GM12878 (cell line): ENCODE measurements at regions not wholly inside any gene's neighbourhood (a gene's known extent, or its start where the extent isn't known, plus 50 kb on each side); places are given as distances from the start of the nearest gene placed in this dataset.

Source experiments
- ATAC-seq: fragments of 200-7000 bp; cut with Tn5 transposase; 3 replicates; pipeline ENCODE4 v1.9.1; 2020; ENCODE audit warnings: mild to moderate bottlenecking, moderate library complexity
- BruUV-seq: library from RNA; stranded (reverse); fragments of 400-500 nt; replicated peaks from 2 replicates; lab custom pipeline; 2021; lab: Mats Ljungman, UMichigan
- CTCF ChIA-PET: fragments of 300-600 bp; sonication (Branson Sonifier 250); formaldehyde crosslinking; extraction: SDS; loops from one replicate; lab custom pipeline; 2021; ENCODE audit warnings: inconsistent platforms; lab: Yijun Ruan, JAX
- POLR2A ChIA-PET: fragments of 350-600 bp; formaldehyde crosslinking; extraction: SDS; loops from one replicate; lab custom pipeline; 2021; ENCODE audit warnings: inconsistent platforms; lab: Charles Lee
- RAD21 ChIA-PET: fragments of 300-600 bp; sonication (Branson Sonifier 250); formaldehyde crosslinking; loops from one replicate; lab custom pipeline; 2023; ENCODE audit warnings: antibody characterized with exemption; ENCODE audit not compliant: unreplicated experiment; lab: Charles Lee
- SMC1A ChIA-PET: fragments of 300-600 bp; sonication (Branson Sonifier 250); formaldehyde crosslinking; loops from one replicate; lab custom pipeline; 2023; ENCODE audit not compliant: unreplicated experiment, uncharacterized antibody; lab: Charles Lee
- DNase-seq: peaks from one replicate; pipeline ENCODE4 v3.0.0-alpha.2; 2011; ENCODE audit warnings: low read depth, low spot score
- FAIRE-seq: peaks from 3 replicates; lab custom pipeline; 2011; peaks lifted over from hg19 to GRCh38; lab: Jason Lieb, UNC
- H2AFZ ChIP-seq: 2 replicates; pipeline ENCODE4 v1.6.0; 2011; ENCODE audit warnings: low read depth, low read length, control low read depth; ENCODE audit not compliant: control insufficient read depth
- H3K27ac ChIP-seq: 2 replicates; pipeline ENCODE4 v1.5.1; 2011; ENCODE audit warnings: control low read depth; ENCODE audit not compliant: control insufficient read depth, insufficient read depth
- H3K27me3 ChIP-seq, 2 experiments: replicated peaks in 1 of 2; 2 replicates each; pipeline versions ENCODE4 v1.6.0 to v1.6.1; 2011; ENCODE audit warnings: low read length in 1 of 2; ENCODE audit not compliant: control insufficient read depth in 2 of 2, insufficient read depth in 2 of 2
- H3K36me3 ChIP-seq, 2 experiments: 2 replicates each; pipeline ENCODE4 v1.5.1; 2011; ENCODE audit warnings: low read length in 1 of 2; ENCODE audit not compliant: control insufficient read depth in 2 of 2, insufficient read depth in 2 of 2
- H3K4me1 ChIP-seq: 2 replicates; pipeline ENCODE4 v1.6.1; 2011; ENCODE audit warnings: mild to moderate bottlenecking, low read length, moderate library complexity, mixed read lengths; ENCODE audit not compliant: control insufficient read depth, insufficient read depth
- H3K4me2 ChIP-seq: 2 replicates; pipeline ENCODE4 v1.6.0; 2011; ENCODE audit warnings: control low read depth; ENCODE audit not compliant: control insufficient read depth, insufficient read depth
- H3K4me3 ChIP-seq: fragments of 200-600 bp; sonication (generic); 2 replicates; pipeline ENCODE4 v1.5.1; 2016
- H3K79me2 ChIP-seq: 2 replicates; pipeline ENCODE4 v1.6.0; 2011; ENCODE audit warnings: low read length; ENCODE audit not compliant: control insufficient read depth, insufficient read depth
- H3K9ac ChIP-seq: 2 replicates; pipeline ENCODE4 v1.8.0; 2011; ENCODE audit warnings: low read length, control low read depth, mixed read lengths; ENCODE audit not compliant: control insufficient read depth, insufficient read depth
- H3K9me3 ChIP-seq: replicated peaks from 3 replicates; pipeline ENCODE4 v1.5.1; 2011; ENCODE audit warnings: mild to moderate bottlenecking, low read length; ENCODE audit not compliant: control insufficient read depth, insufficient read depth
- H4K20me1 ChIP-seq: 2 replicates; pipeline ENCODE4 v1.6.0; 2011; ENCODE audit not compliant: control insufficient read depth, insufficient read depth
- ATF7 ChIP-seq: fragments of 450-650 bp; IDR thresholded peaks from 2 replicates; pipeline ENCODE4 v1.6.1; 2016; ENCODE audit warnings: low read depth, mild to moderate bottlenecking
- CREB1 ChIP-seq: IDR thresholded peaks from 2 replicates; pipeline ENCODE4 v1.6.1; 2012; ENCODE audit warnings: low read depth, mild to moderate bottlenecking, inconsistent platforms
- DPF2 ChIP-seq: fragments of 450-650 bp; IDR thresholded peaks from 2 replicates; pipeline ENCODE4 v1.6.1; 2017; ENCODE audit warnings: mild to moderate bottlenecking
- IKZF1 ChIP-seq: fragments of 450-650 bp; conservative IDR thresholded peaks from 2 replicates; pipeline ENCODE4 v1.6.1; 2017; ENCODE audit warnings: antibody characterized with exemption, mild to moderate bottlenecking
- MTA3 ChIP-seq: IDR thresholded peaks from 2 replicates; pipeline ENCODE4 v1.6.1; 2012; ENCODE audit warnings: low read length, inconsistent platforms, borderline replicate concordance
- PAX5 ChIP-seq: IDR thresholded peaks from 2 replicates; pipeline ENCODE4 v1.6.1; 2011; ENCODE audit warnings: low read depth, low read length, borderline replicate concordance
- RB1 ChIP-seq: fragments of 450-650 bp; formaldehyde crosslinking; IDR thresholded peaks from 2 replicates; pipeline ENCODE4 v1.6.1; 2017; ENCODE audit warnings: mild to moderate bottlenecking, borderline replicate concordance
- WGBS: methylation state at CpG from one replicate; pipeline ENCODE4 v1.1.6; 2016; ENCODE audit warnings: low lambda C conversion rate; ENCODE audit not compliant: insufficient replicate concordance, insufficient coverage; ENCODE audit errors: missing lambda C conversion rate; 5-methylcytosine and 5-hydroxymethylcytosine counted together
- in situ Hi-C: fragments of 300-500 bp; cut with MboI; formaldehyde crosslinking; loops from 9 replicates; pipeline ENCODE4 v1.14.3; 2018; ENCODE audit warnings: mixed read lengths
- intact Hi-C: fragments of 100-400 bp; cut with micrococcal nuclease; formaldehyde crosslinking; loops from one replicate; pipeline ENCODE4 v1.14.2; 2022; ENCODE audit not compliant: unreplicated experiment
- TF ChIP-seq, protein P1 (sequence below): fragments of 150-350 bp; IDR thresholded peaks from 2 replicates; pipeline ENCODE4 v1.6.1; 2016; ENCODE audit warnings: low read depth, low read length

DNA sequence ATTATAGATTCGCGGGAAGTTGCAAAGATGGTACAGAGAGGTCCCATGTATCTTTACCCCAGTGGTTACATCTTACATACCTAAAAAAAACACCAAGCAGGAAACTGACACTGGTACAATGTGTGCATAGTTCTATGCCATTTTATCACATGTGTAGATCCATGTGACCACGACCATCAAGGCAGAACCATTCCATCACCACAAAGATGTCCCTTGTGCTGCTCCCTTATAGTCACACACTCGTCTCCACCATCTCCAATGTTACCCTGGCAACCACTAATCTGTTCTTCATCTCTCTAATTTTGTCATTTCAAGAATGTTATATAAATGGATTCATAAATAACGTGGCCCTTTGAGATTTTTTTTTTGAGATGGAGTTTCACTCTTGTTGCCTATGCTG lies 156.9 kb upstream of the MAGI3 start:
- no peak for TF ChIP-seq IKZF1
- no peak for TF ChIP-seq PAX5
- TF ChIP-seq ATF7 = no peak
- TF ChIP-seq DPF2 = no peak
- TF ChIP-seq, protein P1, sequence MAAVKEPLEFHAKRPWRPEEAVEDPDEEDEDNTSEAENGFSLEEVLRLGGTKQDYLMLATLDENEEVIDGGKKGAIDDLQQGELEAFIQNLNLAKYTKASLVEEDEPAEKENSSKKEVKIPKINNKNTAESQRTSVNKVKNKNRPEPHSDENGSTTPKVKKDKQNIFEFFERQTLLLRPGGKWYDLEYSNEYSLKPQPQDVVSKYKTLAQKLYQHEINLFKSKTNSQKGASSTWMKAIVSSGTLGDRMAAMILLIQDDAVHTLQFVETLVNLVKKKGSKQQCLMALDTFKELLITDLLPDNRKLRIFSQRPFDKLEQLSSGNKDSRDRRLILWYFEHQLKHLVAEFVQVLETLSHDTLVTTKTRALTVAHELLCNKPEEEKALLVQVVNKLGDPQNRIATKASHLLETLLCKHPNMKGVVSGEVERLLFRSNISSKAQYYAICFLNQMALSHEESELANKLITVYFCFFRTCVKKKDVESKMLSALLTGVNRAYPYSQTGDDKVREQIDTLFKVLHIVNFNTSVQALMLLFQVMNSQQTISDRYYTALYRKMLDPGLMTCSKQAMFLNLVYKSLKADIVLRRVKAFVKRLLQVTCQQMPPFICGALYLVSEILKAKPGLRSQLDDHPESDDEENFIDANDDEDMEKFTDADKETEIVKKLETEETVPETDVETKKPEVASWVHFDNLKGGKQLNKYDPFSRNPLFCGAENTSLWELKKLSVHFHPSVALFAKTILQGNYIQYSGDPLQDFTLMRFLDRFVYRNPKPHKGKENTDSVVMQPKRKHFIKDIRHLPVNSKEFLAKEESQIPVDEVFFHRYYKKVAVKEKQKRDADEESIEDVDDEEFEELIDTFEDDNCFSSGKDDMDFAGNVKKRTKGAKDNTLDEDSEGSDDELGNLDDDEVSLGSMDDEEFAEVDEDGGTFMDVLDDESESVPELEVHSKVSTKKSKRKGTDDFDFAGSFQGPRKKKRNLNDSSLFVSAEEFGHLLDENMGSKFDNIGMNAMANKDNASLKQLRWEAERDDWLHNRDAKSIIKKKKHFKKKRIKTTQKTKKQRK = no peak
- TF ChIP-seq MTA3 = no peak
- no peak for TF ChIP-seq RB1
- TF ChIP-seq CREB1 = no peak
- Histone ChIP-seq H3K4me3 (no peak overlapping the region), H3K27ac (no peak overlapping the region), H3K27me3 (peaks cover 1 to 4% of the 10 kb centered on the region in 2 experiments; a peak in 2 of 4 replicates), H2AFZ (no peak overlapping the region), H3K9me3 (no peaks in the 10 kb centered on the region), H3K79me2 (no peaks in the 10 kb centered on the region), H3K36me3 (no peaks in the 10 kb centered on the region), H3K4me1 (no peaks in the 10 kb centered on the region), H3K9ac (no peak overlapping the region), H3K4me2 (no peak overlapping the region), H4K20me1 (no peaks in the 10 kb centered on the region)
- no peak for ATAC-seq
- intact Hi-C loops = no loop called here
- no TSS peak for BruUV-seq
- FAIRE-seq = no peak
- DNase-seq = no peak
- WGBS = 42% methylated on average over 5 of the region's 5 CpGs
- SMC1A ChIA-PET = no interaction called here
- in situ Hi-C loops = no loop called here
- RAD21 ChIA-PET = no interaction called here
- CTCF ChIA-PET = no interaction called here
- POLR2A ChIA-PET = no interaction called here
